ENCODE measurements at regions not wholly inside any gene's neighbourhood (a gene's known extent, or its start where the extent isn't known, plus 50 kb on each side); places are given as distances from the start of the nearest gene placed in this dataset.

DNA sequence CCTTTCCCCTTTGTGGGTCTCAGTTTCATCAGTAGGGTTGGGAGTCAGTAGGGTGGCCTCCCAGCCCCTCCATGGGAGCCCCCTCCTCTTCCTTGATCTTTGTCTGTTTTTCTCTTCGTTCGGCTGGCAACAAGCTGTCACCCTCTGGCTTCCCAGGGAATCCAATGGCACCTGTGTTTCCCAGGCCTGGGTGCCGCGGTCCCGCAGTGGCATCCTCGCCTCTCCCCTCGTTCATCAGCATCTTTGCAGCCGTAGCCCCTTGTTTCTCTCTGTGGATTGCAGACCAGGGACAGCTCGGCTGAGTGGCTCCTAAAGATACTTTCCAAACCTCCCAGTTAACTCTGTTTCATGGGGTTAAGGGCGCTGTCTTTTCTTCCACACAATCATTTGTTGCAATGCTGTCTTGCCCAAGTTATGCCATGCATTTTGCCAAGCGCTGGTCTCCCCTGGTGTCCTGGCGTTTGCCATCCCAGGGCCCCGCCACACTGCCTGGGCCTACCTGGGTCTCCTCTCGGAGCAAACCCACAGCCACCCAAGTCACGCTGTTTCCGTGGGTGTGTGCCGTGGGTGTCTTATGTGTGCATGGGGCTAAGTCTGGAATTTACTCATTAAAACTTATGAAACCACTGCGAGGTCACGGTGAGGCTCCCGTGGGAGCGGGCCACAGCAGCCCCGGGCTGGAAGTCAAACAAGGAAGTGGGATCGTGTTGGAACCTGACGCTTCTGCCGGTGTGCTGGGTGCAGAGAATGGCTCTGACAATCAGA, 189.4 kb upstream of the SHH start:
- no peak for FAIRE-seq

DNA sequence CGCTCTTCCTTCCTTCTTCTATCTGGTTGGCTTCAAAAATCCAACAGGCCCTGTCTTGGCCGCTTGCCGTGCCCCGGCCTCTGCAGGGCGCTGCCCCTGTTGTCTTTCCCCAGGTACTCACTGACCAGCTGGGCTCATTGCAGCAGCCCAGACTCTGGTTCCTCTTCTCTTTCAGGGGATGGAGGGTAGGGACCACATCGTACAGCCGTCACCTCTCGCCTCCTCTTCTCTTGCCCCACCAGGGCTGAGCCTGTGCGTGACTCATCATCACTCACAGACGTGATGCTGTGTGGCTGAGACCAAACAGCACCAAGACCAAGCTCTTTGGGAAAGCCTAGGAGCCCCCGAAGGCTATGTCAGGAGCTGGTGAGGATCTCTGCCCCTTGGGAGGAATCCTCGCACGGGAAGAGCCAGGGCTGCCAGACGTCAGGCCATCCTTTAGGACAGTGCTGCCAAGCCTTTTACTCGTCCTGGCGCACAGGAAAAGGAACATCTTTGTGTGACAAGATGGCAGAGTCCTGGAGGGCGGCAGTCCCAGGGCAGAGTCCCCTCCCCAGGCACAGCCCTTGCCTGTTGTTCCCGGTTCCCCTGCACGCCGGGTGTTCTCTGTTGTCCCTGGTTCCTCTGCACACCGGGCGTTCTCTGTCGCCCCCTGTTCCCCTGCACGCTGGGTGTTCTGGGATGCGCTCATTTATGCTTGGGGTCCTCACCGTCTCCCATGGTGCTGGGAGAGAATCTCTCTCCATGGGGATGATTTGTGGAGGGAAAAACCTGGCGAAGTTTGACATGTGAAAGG, 188.5 kb upstream of the SHH start:
- no peak for FAIRE-seq

DNA sequence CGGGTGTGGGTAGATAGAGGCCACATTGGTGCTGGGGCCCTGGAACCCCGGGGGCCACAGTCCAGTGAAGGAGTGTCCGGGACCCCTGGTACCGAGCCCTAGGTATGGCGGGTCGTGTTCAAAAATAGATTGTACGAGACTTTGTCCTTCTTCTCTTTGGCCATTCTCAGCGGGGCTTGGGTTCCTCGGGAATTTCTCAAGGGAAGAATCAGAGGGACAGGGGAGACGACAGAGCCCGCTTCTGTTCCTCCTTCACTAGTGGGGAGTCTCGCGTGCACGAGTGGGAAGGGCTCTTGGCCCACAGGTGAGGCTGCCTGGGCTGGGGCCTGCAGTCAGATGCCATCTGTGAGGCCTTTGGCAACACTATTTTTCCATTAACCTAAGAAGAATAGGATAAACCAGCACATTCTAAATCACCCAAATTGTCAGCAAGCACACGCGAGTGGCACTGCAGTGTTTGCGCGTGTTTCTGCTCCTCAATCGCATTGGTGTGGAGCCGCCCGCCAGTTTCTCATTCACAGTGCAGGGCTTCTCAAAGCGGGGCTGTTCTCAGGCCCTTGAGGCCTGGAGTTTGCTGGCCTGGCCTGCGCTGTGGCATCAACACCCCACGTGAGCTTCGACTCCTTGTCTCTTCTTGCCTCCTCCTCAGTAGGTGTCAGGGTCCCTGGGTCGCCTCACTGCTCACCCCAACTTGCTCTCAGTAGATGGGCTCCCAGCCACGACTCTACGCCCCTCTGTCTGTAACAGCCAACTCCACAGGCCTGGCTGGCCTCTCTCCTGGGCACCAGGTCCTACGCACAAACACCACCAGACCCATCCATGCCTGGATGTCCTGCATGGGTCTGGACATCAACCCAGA, 187.6 kb upstream of the SHH start:
- FAIRE-seq: no peak

DNA sequence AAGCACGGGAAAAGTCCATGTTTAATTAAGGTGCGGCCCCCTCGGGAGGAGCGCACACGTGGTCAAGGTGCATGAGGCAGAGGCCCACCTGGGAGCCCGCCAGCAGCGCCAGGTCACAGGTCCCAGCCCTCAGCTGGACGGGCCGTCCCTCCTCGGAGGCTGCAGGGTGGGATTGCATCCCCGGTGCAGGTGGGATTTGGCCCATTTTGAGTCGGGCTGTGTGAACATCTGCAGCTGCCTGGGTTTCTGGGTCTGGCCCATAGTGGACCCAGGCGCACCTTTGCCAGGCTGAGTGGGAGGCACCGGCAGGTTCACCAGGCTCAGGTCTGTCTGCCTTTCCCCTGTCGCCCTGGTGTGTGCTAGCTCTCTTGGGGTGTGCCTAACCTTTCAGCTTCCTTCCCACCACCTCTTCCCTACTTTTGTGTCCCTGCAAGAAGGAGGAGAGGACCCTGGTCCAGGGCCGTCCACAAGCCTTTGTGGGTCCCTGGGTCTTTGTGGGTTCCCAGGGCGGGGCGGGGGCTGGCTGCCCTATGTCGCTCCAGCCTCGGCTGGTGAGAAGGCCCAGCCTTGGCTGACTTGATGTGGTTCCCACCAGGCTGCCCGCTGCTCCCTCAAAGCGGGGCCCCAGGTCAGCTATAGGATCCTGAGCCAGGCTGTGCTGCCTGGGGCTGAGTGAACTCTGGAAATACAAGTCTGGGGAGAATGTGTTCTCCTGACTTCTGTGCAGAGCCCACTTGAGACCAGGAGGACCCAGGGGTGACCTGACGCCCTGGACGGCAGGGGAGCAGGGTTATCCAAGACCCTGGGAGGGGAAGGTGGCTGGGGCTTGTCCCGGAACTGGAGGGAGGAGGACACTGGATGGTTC, 186.7 kb upstream of the SHH start:
- no peak for FAIRE-seq

DNA sequence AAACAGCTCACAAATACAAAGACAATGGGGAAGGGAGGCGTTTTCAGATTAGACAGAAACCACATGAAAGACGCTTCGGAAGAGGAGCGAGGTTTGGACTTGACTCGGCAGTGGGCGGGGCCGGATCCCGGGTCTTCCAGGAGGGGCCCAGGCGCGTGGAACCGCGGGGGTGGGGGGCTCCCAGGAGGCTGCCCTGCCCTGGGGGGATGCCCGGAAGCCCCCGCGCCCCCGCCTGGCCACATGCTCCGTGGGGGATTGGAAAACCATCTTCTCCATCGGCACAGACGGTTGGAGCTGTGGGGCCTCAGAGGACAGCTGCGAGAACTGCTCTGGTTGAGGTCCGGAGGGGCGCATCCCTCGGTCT, 186.0 kb upstream of the SHH start:
- FAIRE-seq: no peak

DNA sequence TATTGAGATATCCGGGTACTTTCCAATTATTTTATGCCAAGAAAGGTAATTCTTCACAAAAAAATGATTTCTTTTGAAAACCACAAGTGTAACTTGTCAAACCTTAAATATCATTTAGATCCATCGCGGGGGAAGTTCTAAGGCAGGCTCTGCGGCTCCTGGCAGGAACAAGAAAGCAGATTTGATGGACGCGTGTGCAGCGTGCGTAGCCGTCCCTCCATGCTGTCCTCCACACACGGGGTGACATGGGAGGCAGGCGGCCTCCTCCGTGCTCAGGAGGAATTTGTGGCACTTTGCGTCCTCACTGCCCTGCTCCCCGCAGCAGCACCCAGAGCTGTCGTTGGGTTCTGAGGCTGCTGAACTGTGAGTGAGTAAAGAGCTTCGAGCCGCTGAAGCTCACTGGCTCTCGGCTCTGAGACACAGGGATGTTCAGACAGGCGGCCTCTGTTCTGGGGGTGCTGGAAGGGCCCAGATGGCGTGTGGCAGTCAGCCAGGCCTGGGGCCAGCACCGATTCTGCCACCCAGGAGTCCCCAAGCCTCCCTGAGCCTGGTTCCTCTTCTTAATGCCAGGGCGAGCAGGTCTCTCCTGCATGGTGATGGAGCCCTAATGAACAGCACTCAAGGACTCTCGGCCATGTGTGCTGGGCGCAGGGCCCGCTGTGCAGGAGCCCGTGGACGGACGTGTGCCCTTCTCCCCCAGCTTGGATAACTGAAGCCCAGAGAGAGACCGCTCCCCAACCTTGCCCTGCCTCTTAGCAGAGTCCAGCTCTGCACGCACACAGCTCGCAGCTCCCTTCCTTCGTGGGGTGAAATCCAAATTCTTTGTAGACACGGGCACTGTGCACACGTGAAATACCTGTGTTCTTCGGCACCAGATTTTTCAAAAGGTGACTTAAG, 185.4 kb upstream of the SHH start:
- FAIRE-seq: no peak

DNA sequence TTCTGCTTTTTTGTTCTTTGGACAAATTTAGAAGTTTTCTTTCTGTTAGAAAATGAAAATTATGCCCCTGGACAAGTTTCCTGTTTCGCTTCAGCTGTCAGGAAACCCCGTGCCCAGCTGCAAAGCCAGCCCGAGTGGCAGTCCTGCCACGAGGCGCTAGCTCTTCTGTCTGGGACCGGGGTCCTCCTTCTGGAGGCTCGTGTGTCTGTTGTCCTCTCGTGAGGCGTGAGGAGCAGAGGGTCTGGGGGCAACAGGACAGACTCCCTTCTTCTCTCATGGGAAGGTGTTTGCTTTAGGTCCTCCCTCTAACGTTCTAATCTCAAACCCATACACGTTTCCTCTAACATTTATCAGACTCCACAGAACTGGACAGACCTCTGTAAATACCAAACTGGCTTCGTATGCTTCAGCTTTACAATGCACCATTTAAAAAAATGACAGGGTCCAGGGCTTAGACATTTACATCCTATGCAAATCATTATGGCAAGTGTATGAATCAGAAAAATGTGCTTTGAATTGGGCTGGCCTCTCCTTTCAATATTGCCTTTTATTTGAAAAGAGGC, 184.5 kb upstream of the SHH start:
- FAIRE-seq: no peak

DNA sequence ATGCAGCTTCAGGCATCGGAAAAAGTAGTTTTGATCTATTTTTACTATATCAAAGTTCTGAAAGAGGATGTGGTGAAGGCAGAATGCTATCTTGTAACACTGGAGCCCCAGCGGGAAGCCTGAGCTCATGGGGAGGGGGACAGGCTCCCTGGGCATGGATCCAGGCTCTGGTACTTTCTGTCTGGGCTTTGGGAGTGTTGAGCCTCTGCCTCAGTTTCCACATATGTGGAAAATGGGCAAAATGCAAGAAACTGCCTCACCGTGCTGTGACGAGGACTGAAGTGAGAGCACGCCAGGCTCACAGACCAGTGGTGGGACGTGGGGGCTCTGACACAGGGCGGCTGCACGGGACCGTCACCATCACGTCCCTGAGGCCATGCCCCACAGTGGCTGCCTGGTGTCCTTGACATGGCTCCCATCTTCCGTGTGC, 182.9 kb upstream of the SHH start:
- no peak for FAIRE-seq

DNA sequence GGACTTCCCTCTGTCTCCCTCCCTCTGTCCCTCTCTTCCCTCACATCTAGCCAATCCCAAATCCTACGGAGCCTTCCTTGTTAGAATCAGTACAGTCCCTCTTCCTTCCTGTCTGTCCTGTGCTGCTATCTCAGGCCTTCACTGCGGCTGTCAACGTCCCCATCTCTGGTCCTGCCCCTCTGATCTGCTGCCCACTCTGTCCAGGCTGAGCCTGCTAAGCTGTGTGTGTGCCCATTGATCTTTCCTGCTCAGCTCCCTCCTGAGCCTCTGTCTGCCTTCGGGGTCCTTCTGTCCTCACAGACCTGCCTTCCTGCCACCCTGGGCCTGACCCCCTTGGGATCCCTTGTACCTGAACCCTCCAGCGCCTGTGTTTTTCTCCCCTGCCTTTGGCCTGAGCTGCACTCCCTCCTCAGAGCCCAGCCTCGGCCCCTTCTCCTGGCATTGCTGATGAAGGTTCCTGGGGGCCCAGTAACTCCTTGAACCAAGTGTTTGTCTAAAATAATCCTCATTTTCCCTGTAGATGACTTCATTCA, 182.1 kb upstream of the SHH start:
- no peak for FAIRE-seq

DNA sequence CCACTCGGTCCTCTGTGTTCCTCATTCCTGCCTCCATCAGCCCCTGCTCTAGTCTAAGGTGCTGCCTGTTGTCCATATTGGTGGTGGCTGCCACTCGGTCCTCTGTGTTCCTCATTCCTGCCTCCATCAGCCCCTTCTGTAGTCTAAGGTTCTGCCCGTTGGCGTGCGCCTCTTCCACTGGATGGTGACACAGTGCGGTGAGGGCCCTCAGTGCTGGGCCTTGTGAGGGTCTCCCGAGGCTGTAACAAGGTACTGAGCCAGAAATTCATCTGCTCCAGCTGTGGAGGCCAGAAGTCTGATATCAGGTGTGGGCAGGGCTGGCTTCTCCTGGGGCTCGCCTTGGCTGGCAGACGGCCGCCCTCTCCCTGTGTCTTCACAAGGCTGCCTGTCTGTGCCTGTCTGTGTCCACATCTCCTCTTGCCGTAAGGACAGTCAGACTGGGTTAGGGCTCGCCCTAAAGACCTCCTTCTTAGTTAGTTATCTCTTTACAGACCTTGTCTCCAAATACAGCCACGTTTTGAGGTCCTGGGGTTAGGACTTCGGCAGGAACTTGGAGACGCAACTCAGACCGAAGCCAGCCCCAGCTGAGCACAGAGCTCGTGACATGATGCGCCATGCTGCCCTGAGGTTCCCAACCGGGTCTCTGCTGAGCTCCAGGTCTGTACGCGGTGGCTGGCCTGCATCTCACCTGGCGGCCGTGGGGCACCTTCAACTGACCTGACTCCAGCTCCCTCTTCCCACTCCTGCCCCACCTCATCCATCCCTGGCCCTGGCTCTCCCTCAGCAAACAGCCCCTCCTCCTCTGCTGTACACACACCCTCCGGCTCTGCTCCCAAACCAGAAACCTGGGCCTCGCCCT, 181.4 kb upstream of the SHH start:
- FAIRE-seq: no peak

DNA sequence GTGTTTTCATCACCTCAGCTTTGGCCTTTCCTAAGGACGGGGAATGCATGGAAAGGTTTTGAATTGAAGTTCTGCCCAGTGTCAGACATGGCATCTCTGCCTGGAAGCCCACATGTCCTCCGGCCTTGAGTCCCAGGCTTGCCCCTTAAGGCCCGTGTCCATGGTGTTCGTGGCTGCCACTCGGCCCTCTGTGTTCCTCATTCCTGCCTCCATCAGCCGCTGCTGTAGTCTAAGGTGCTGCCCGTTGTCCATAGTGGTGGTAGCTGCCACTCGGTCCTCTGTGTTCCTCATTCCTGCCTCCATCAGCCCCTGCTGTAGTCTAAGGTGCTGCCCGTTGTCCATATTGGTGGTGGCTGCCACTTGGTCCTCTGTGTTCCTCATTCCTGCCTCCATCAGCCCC, 180.7 kb upstream of the SHH start:
- FAIRE-seq: no peak

DNA sequence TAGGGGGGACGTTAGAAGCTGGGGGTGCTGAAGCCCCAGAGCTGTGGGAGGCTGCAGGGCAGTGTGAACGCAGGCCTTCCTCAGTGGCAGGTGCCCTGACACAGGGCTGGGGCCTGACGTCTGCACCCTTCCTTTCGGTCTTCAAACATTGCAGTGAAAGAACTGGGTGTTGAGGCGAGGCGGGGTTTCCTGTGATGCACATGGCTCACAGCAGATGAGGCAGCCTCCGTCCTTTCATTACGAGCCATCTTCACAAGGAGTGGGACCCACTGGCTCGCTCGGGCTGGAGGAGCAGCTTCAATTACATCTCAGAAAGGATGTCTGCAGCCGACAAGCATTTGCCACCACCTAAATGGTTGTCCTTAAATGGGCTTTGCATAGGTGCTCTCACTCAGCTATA, 180.3 kb upstream of the SHH start:
- FAIRE-seq: no peak

DNA sequence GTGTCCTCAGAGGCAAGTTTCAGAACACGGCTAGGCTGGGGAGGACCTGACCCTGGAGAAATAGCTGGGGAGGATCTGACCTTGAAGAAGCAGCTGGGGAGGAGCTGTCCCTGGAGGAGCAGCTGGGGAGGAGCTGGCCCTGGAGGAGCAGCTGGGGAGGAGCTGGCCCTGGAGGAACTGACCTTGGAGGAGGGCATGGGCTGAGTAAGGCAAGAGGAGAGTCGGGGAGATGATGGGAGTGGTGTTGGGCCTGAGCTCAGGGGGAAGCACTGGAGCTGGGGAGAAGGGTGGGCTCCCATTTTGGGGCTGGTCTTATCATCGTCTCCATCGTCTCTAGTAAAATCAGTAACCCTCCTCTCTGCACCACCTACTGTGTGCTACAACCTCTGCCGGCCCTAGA, 179.8 kb upstream of the SHH start:
- no peak for FAIRE-seq

DNA sequence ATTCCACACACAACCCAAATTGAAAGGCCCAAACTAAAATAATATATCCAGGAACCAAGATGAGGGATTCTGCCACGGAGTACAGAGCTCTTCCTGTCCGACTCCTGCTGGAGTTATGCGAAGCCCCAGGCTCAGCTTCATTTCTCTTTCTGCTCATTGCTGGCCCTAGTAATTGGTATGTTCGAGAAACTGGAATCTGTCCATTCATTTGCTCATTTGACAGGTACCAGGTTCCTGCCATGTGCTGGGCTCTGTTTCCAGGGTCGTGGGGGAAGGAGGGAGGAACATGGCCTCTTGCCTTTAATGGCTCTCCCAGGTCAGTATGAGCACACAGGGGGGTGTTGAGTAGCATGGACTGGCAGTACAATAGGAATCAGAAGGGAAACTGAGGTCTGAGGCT, 179.2 kb upstream of the SHH start:
- no peak for FAIRE-seq

DNA sequence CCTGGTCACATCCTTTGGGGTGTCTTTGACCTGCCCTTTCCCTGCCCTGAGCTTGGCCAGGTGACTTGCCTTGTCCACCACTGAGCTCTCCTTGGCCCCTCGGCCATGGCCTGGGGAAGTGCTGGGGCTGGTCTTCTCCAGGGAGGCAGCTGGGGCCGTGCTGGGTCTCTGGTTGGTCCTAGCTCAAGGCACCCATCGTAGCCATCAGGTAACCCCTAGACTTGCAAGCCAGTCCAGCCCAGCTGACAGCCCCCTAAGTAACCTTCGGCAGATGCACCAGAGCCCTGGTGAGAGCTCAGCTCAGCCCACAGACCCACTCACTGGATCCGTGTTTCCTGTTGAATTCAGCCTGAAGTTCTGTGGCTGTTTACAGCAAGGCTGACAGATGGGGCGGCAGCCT, 176.2 kb upstream of the SHH start:
- no peak for FAIRE-seq

DNA sequence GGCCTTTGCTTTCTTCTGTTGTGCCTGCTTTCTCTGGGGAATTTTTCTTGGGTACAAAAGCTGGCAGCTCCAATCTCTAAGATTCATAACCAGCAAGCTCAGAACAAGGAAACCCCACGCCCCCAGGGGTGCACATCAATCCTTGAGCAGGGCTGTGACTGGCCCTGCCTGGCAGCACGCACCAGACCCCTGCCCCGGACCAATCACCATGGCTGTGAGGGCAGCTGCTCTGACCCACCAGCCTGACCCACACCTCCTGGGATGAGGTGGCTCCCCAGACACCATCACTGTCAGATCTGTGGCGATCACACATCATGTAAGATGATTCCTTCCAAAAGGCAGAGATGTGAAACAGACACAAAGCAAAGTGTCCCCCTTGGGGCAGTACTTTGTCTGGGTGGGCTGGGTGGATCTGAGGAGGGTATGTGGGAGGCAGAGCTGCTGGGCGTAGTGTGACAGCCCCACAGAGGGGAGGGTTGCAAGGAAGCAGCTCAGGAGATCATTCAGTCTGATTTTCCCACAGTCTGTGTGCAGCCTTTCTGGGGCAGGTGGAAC, 175.5 kb upstream of the SHH start:
- FAIRE-seq: no peak

DNA sequence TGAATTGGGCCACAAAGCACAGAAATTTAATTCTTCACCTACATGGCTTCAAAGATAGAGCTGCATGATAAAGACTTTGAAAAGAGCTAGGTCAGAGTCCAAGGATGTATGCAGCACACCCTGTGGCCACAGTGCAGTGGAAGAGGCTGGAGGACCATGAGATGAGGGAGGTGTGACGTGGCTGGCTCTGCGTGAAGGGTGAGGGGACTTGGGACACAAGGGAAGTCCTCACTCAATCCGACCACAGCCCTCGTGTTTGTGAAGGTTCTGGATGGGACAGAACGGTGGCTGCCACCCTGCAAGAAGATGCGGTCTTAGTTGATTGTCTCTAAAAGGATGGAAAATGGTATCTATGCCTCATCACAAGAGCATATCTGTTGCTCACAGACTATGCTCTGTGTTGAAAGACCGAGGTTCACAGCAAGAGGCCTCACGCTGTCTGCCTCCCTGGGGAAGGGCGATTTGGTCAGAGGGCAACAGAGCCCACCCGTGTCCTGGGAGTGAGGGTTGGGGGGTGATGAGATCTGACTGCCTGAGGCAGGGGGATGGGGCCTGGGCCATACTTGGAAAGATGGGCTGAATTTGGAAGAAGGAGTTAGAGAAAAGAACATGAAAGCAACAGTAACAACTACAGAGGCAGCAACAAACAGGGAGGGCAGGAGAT, 174.4 kb upstream of the SHH start:
- no peak for FAIRE-seq

DNA sequence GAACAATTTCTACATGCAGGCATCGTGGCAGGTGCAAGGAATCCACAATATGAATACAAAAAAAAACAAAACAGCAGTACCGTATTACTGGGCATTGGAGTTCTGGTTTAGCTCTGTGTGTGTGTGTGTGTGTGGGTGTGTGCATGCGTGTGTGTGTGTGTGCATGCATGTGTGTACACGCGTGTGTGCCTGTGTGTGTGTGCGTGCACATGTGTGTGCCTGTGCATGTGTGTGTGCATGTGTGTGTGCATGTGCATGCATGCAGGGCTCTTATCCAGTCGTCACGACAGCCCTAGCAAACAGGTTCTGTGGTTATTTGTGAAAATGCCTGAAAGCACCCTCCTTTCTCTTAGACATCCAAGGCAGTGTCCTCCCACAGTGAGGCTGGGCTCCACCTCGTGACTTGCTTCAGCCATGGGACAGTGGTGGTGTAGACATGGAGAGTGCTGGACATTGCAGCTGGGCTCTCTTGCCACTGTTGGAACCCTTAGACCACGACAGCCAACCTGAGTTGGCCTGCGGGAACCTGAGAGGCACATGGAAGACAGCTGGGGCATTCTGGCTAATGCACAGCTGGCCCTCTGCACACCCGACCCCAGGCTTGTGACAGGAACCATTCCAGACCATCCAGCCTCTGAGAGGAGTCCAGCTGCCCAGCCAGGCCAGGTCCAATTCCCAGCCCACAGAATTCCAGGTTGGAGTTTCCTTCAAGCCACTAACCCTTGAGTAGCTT, 173.4 kb upstream of the SHH start:
- no peak for FAIRE-seq
